GM18519 (cell line): ENCODE measurements at regions not wholly inside any gene's neighbourhood (a gene's known extent, or its start where the extent isn't known, plus 50 kb on each side); places are given as distances from the start of the nearest gene placed in this dataset.
"Not testable (repeated sequence)": the region's sequence is repeated elsewhere in the genome, so short reads cannot be mapped to it uniquely, and the experiment has no call there.

Experiments
- ATAC-seq: cut with Tn5 transposase; IDR thresholded peaks from one replicate; pipeline ENCODE4 v1.9.1; 2021; ENCODE audit warnings: mild to moderate bottlenecking, moderate library complexity; ENCODE audit not compliant: unreplicated experiment, low FRiP score

- ATAC-seq, result no peak
These were observed 256.0 kb downstream of the SV2B start for GRCh38 chr15:91356083-91356482.

- no peak for ATAC-seq
These were observed 257.0 kb downstream of the SV2B start for GRCh38 chr15:91357011-91357410.

- no peak for ATAC-seq
These were observed 257.4 kb downstream of the SV2B start for GRCh38 chr15:91357486-91357885.

- no peak for ATAC-seq
These were observed 258.3 kb downstream of the SV2B start for GRCh38 chr15:91358405-91358804.

- not testable (repeated sequence) for ATAC-seq
These were observed 261.6 kb downstream of the SV2B start for GRCh38 chr15:91361696-91362095.

DNA sequence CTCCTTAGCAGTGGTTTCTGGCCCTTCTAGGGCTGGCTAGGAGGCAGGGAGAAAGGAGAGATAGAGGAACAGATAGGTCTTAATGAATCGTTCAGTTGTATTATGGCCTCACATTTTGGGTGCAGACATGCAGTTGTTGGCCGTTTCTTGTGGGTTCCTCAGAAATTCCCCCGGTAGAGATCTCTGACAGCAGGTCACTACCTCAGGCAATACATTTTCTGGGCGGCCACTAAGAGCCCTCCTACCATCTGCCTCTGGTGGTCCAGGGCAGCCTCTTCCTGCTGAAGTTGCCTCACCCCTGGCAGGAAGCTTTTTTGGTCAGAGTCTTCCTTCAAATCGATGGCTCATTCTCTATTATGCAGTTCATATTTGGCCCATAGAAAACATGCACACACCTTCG lies 266.1 kb downstream of the SV2B start:
- no peak for ATAC-seq

DNA sequence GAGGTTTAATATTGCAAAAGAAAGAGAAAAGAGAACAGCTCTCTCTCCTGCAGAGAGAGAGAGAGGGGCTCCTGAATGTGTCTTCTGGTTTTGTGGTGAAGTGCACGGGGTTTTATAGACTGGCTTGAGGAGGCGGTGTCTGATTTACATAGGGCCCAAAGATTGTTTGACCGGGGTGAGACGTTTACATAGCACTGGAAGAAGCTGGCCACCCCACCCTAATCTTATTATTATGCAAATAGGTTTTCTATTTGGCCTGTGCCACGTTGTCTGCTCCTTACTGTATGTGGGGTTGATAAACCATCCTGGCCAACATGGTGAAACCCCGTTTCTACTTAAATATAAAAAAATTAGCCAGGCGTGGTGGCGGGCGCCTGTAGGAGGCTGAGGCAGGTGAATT lies 268.6 kb downstream of the SV2B start:
- ATAC-seq, result no peak

GRCh38 chr15:91369823-91370222 lies 269.8 kb downstream of the SV2B start:
- ATAC-seq, result no peak

DNA sequence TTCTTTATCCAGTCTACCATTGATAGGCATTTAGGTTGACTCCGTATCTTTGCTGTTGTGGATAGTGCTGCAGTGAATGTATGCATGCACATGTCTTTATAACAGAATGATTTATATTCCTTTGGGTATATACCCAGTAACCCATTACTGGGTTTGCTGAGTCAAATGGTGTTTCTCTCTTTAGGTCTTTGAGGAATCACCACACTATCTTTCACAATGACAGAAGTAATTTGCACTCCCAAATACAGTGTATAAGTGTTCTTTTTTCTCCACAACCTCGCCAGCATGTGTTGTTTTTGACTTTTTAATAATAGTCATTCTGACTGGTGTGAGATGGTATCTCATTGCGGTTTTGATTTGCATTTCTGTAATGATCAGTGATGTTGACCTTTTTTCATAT lies 271.3 kb downstream of the SV2B start:
- ATAC-seq, result not testable (repeated sequence)

GRCh38 chr15:91374336-91374735 lies 274.3 kb downstream of the SV2B start:
- no peak for ATAC-seq

DNA sequence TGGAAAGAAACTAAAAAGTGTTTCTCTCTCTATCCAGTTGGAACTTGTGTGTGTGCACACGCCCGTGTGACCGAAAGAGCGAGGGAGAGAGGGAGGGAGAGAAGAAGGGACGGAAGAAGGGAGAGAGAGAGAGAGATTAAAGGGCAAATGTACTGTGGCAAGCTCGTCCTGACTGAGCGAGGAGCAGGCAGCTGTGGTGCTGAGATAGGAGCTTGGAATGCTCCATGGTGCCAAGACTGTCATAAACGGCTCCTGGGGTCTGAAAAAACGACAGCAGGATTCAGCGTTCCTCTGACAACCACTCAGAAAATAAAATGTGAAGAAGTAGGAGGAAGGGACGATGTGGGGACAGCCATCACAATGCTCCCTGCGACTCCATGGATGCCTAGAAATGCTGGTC lies 276.0 kb downstream of the SV2B start:
- no peak for ATAC-seq

DNA sequence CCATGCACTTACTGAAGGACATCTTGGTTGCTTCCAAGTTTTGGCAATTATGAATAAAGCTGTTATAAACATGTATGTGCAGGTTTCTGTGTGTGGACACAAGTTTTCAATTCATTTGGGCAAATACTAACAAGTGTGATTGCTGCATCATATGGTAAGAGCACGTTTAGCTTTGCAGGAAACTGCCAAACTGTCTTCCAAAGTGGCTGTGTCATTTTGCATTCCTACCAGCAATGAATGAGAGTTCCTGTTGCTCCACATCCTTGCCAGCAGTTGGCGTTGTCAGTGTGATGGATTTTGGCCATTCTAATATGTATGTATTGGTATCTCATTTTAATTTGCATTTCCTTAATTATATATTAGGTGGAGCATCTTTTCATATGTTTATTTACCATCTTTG lies 280.1 kb downstream of the SV2B start:
- ATAC-seq, result no peak

DNA sequence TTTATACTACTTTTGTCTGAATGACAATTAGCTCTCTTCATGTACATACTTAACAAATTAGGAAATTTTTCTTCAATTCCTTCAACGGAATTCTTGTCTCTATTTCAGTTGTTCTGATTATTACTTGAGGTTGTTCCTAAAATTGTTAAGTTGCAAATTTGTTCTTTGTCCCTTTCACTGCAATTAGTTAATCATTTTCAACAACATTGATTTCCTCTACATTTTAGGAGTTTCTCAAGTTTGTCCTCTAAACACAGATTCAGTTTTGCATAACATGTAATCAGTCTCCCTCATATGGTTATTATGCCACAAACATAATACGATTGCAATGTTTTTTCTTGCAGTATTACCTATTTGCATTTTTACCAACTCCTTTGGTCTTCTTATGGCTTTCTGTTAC lies 283.5 kb downstream of the SV2B start:
- ATAC-seq, result no peak

DNA sequence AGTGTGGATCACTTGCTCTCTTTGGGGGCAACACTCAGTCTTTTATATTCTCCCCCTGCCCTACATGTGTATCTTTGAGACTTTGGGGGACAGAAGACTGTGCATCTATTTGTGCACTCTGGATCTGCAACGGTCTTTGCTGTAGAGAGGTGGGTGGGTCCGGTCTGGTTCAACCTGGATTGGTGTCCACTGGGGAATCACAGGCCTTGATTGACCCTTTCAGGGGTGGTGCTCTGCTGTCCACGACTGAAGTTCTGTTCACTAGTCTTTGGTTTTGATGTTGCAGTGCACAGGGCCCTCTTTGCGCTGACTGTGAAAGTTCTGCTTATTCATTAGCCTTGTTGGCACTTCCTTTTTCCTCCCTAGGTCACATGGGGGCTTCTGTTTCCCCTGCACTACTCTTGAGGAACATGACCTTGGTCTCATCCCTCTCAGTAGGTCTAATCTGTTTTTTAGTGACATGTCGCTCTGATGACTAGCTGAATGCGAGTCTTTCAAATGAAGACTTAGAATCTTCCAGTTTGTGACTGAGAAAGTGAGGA lies 284.2 kb downstream of the SV2B start:
- no peak for ATAC-seq

DNA sequence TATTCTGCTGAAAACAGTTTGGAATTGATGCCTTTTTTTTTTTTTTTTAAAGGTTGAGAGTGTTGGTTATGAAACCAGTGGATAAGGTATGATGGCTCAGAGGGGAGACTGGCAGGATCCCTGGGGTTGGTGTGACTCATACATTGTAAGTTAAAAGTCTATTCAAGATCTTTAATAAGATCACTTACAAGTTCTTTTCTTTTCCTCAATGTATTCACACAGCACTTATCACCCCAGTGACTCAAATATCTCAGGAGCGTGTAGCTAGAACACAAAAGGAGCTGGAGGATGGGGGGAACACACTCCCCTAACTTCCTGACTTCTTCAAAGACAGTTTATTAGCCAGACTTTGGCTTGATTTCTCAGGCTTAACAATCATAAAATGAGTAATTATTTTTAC lies 285.3 kb downstream of the SV2B start:
- ATAC-seq, result no peak

DNA sequence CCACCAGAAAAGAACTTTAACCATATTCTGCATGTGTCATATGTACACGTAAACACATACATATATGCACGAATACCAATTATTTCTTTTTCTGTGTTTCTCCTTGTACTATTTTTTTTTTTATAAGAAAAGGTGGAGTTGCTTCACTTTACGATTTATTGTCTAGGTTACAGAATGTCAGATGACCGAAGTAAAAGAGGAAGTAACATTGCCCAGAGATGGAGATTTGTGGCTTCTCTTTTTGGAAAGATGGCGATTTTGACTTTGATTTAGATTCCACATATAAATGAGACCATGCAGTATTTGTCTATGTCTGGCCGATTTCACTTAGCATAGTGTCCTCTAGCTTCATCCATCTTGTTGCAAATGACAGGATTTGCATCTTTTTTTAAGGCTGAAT lies 293.1 kb downstream of the SV2B start:
- no peak for ATAC-seq

DNA sequence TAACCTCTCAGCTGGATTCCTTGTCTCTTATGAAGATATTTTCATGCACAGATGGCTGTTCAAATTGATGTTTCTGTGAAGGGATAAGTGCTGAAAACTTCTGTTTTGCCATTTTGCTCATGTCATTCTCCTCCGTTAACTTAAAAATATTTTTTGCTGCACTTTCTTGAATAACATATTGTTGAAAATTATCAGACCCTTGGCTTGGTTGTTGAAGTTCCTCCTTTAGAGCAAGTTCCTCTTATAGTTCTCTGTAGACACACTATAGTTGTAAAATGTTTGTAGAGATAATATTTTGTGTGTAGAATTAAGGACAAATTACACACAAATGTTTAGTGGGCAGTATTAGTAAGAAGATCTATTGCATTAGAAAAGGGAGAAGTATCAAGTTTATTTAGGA lies 300.4 kb downstream of the SV2B start:
- no peak for ATAC-seq

DNA sequence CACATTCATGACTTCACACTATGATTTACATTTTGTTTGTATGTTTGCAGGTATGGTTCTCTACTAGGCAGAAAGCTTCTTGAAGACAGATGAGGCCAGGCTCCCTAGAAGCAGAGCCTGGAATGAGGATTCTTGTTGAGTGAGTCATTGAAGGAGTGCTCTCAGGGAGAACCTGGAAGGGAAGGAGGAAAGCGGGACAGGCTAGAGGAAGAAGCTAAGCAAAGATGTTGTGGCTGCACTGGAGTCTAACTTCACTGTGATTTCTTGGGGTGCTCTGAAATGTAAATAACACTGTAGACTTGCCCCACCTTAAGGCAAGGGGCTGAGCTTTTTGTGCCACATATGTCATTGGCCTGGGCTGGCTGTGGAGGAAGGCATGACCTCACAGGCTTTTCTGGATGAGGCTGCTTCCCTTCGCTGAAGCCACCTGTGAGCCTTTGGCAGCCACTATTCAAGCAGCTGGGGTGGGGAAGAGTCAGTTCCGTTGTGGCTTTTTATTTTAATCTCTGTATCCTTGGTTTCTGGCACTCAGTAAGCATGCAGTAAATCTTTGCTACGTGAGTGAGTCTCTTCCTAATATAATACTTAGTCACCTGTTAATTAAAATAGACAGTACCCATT lies 307.3 kb downstream of the SV2B start:
- no peak for ATAC-seq

GRCh38 chr15:91408476-91409076 lies 308.5 kb downstream of the SV2B start:
- no peak for ATAC-seq

DNA sequence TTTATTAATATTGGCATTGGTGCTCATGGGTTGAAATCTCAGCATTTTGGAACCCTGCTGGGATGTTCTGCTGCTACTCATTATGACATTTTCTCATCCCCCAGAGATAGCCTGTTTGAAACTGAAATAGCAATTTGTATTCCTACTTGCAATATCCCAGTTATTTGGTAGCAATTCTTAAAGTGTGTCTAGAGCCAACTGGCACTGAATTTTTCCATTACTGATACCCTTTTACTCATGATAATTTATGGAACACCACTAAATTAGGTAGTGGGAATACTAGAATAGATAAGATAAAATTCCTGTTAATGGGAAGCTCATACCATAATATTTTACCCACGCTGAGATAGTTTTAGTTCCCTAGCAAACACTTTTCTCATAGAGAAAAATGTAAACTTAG lies 309.3 kb downstream of the SV2B start:
- no peak for ATAC-seq

- no peak for ATAC-seq
These were observed 311.5 kb downstream of the SV2B start for GRCh38 chr15:91411586-91411985.

DNA sequence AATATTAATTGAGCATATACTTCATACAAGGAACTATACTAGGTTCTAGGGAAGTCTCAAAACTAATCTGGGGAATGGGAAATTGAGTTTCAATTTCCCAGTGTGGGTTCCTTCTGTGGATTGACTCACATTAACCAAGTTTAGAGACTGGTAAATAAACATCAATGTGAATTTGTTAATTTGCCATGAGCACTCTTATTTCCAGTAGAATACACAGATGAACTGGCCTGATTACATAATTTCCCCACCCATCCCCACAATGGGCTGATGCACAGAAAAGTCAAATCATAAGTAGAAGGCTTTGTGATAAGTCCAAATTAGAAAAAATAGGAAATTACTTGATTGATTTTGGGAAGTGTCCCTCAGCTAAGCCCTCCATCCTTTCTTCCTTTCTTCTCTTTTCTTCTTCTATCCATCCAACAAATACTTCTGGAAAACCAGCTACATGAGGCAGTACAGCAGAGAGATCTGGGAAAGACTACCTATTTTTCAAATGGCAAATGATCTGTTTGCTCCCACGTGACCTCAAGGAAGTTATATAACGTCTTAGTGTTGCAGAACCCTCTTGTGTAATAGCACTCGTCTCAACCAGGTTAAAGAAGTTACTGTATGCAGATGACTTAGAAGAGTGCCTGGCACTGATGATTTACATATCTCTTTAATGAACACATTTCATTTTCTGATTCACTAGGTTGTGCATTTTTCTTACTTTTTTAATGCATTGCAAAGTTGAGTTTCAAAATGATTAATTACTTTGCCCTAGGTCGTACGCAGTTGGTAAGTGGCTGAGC lies 312.3 kb downstream of the SV2B start:
- ATAC-seq, result no peak
